Neural progenitor cell (in vitro differentiated cells): ENCODE measurements at regions not wholly inside any gene's neighbourhood (a gene's known extent, or its start where the extent isn't known, plus 50 kb on each side); places are given as distances from the start of the nearest gene placed in this dataset.

ENCODE experiments used
- DNase-seq: peaks from one replicate; pipeline ENCODE4 v3.0.0-alpha.2; 2016; ENCODE audit warnings: low spot score
- H2AFZ ChIP-seq: fragments of 200-600 bp; sonication (generic); replicated peaks from 2 replicates; pipeline ENCODE4 v1.6.1; 2016; ENCODE audit warnings: antibody characterized with exemption
- H3F3A ChIP-seq: fragments of 200-600 bp; sonication (generic); 2 replicates; pipeline ENCODE4 v1.6.1; 2016; ENCODE audit warnings: antibody characterized with exemption, low read depth
- H3K27ac ChIP-seq: fragments of 200-600 bp; sonication (generic); 2 replicates; pipeline ENCODE4 v1.5.1; 2016; ENCODE audit warnings: mild to moderate bottlenecking
- H3K27me3 ChIP-seq: fragments of 200-600 bp; sonication (generic); 2 replicates; pipeline ENCODE4 v1.6.1; 2016; ENCODE audit warnings: mild to moderate bottlenecking, moderate library complexity
- H3K36me3 ChIP-seq: fragments of 200-600 bp; sonication (generic); 2 replicates; pipeline ENCODE4 v1.5.1; 2016
- H3K4me1 ChIP-seq: fragments of 200-600 bp; sonication (generic); 2 replicates; pipeline ENCODE4 v1.6.1; 2016; ENCODE audit warnings: mixed run types
- H3K4me2 ChIP-seq: fragments of 200-600 bp; sonication (generic); 2 replicates; pipeline ENCODE4 v1.6.1; 2016
- H3K4me3 ChIP-seq: fragments of 200-600 bp; sonication (generic); 2 replicates; pipeline ENCODE4 v1.5.1; 2016
- H3K79me2 ChIP-seq: fragments of 200-600 bp; sonication (generic); 2 replicates; pipeline ENCODE4 v1.6.1; 2016; ENCODE audit warnings: low read depth
- H3K9ac ChIP-seq: fragments of 200-600 bp; sonication (generic); 2 replicates; pipeline ENCODE4 v1.6.1; 2016
- H3K9me3 ChIP-seq: fragments of 200-600 bp; sonication (generic); 2 replicates; pipeline ENCODE4 v1.5.1; 2016; ENCODE audit warnings: low read depth
- H4K20me1 ChIP-seq: fragments of 200-600 bp; sonication (generic); 2 replicates; pipeline ENCODE4 v1.6.1; 2016; ENCODE audit warnings: low read depth
- H3K27ac Mint-ChIP-seq: 3 replicates; pipeline ENCODE4 v1.8.0; 2021; ENCODE audit warnings: mixed read lengths
- H3K27me3 Mint-ChIP-seq: 2 replicates; pipeline ENCODE4 v1.8.0; 2022; ENCODE audit warnings: low read depth, mild to moderate bottlenecking, inconsistent platforms, moderate library complexity, mixed read lengths; ENCODE audit not compliant: insufficient read depth
- H3K36me3 Mint-ChIP-seq: 3 replicates; pipeline ENCODE4 v1.8.0; 2021; ENCODE audit warnings: mixed read lengths
- H3K4me1 Mint-ChIP-seq: 3 replicates; pipeline ENCODE4 v1.8.0; 2021; ENCODE audit warnings: mixed read lengths
- H3K4me3 Mint-ChIP-seq: 3 replicates; pipeline ENCODE4 v1.8.0; 2021; ENCODE audit warnings: mild to moderate bottlenecking, moderate library complexity, mixed read lengths
- H3K9me3 Mint-ChIP-seq: 3 replicates; pipeline ENCODE4 v1.8.0; 2020; ENCODE audit warnings: mixed read lengths
- CTCF ChIP-seq: fragments of 200-600 bp; sonication (generic); IDR thresholded peaks from 2 replicates; pipeline ENCODE4 v1.5.1; 2017; ENCODE audit warnings: antibody characterized with exemption, mild to moderate bottlenecking
- EZH2 ChIP-seq: fragments of 200-600 bp; sonication (generic); IDR thresholded peaks from 2 replicates; pipeline ENCODE4 v1.6.1; 2017; ENCODE audit warnings: antibody characterized with exemption, mild to moderate bottlenecking, moderate library complexity
- EZH2phosphoT487 ChIP-seq: fragments of 200-600 bp; sonication (generic); IDR thresholded peaks from 2 replicates; pipeline ENCODE4 v1.6.1; 2017; ENCODE audit warnings: antibody characterized with exemption

DNA sequence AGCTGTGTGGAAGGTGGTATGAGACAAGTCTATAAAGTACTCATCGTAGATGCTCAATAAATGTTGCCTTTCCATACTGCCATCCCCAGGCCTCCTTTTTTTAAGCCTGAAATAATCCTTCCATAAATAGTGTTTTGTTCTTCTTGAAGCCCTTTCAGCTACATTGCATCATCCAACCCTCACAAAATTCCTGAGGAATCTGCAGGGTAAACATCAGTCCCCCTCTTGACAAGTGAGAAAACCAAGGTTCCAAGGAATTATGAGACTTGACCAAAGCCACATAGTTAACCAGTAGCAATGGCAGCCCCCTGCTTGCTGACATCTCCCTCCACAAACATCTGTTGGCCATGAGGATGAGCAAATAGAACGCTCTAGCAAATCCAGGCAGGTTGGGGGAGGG lies 89.7 kb upstream of the CCL1 start:
- no peaks in the 10 kb centered on the region for H3K79me2 ChIP-seq
- Mint-ChIP-seq H3K9me3 (no peaks in the 10 kb centered on the region), H3K27ac (no peak overlapping the region), H3K4me3 (no peak overlapping the region), H3K27me3 (peaks cover 11% of the 10 kb centered on the region), H3K4me1 (no peaks in the 10 kb centered on the region), H3K36me3 (no peaks in the 10 kb centered on the region)
- no peak for DNase-seq
- H4K20me1 ChIP-seq = peaks cover 3% of the 10 kb centered on the region
- no peak overlapping the region for H2AFZ ChIP-seq
- H3K4me2 ChIP-seq = no peak overlapping the region
- H3K36me3 ChIP-seq = no peaks in the 10 kb centered on the region
- H3K9ac ChIP-seq = no peak overlapping the region
- H3K27ac ChIP-seq = no peak overlapping the region
- H3F3A ChIP-seq = no peaks in the 10 kb centered on the region
- no peak overlapping the region for H3K4me3 ChIP-seq
- H3K9me3 ChIP-seq = no peaks in the 10 kb centered on the region
- H3K4me1 ChIP-seq = no peaks in the 10 kb centered on the region
- peaks cover 16% of the 10 kb centered on the region for H3K27me3 ChIP-seq
- TF ChIP-seq CTCF (no peak), EZH2phosphoT487 (no peak), EZH2 (no peak)

- no peak for DNase-seq
- H3K9me3 ChIP-seq = no peaks in the 10 kb centered on the region
- H3K9me3 Mint-ChIP-seq = no peaks in the 10 kb centered on the region
- H3K4me3 Mint-ChIP-seq = no peak overlapping the region
- H3K27ac Mint-ChIP-seq = no peak overlapping the region
- no peaks in the 10 kb centered on the region for H3K4me1 ChIP-seq
- H3K4me3 ChIP-seq = no peak overlapping the region
- peaks cover 16% of the 10 kb centered on the region for H3K27me3 ChIP-seq
- no peaks in the 10 kb centered on the region for H3K36me3 ChIP-seq
- H3K27me3 Mint-ChIP-seq = peaks cover 13% of the 10 kb centered on the region
- H3F3A ChIP-seq = no peaks in the 10 kb centered on the region
- no peak overlapping the region for H2AFZ ChIP-seq
- no peaks in the 10 kb centered on the region for H3K4me1 Mint-ChIP-seq
- no peak overlapping the region for H3K9ac ChIP-seq
- peaks cover 3% of the 10 kb centered on the region for H4K20me1 ChIP-seq
- no peaks in the 10 kb centered on the region for H3K36me3 Mint-ChIP-seq
- no peak overlapping the region for H3K4me2 ChIP-seq
- no peak overlapping the region for H3K27ac ChIP-seq
- no peak for TF ChIP-seq EZH2
- no peak for TF ChIP-seq CTCF
- no peak for TF ChIP-seq EZH2phosphoT487
- no peaks in the 10 kb centered on the region for H3K79me2 ChIP-seq
Measured at GRCh38 chr17:34451313-34451712, 88.3 kb upstream of the CCL1 start.

GRCh38 chr17:34447406-34447805 lies 84.4 kb upstream of the CCL1 start:
- H3F3A ChIP-seq = no peaks in the 10 kb centered on the region
- no peaks in the 10 kb centered on the region for H3K79me2 ChIP-seq
- DNase-seq = no peak
- H3K27me3 Mint-ChIP-seq = peaks cover 10% of the 10 kb centered on the region
- H3K4me2 ChIP-seq = no peak overlapping the region
- H2AFZ ChIP-seq = no peak overlapping the region
- peaks cover 4% of the 10 kb centered on the region for H3K4me1 Mint-ChIP-seq
- H3K27me3 ChIP-seq = peaks cover 16% of the 10 kb centered on the region
- H3K4me3 ChIP-seq = no peak overlapping the region
- no peaks in the 10 kb centered on the region for H3K4me1 ChIP-seq
- no peak overlapping the region for H3K9ac ChIP-seq
- H3K9me3 Mint-ChIP-seq = no peaks in the 10 kb centered on the region
- no peak overlapping the region for H3K4me3 Mint-ChIP-seq
- H3K36me3 ChIP-seq = no peaks in the 10 kb centered on the region
- no peaks in the 10 kb centered on the region for H3K9me3 ChIP-seq
- TF ChIP-seq EZH2phosphoT487 = no peak
- TF ChIP-seq CTCF = no peak
- no peak for TF ChIP-seq EZH2
- H3K27ac ChIP-seq = no peak overlapping the region
- no peaks in the 10 kb centered on the region for H4K20me1 ChIP-seq
- H3K36me3 Mint-ChIP-seq = no peaks in the 10 kb centered on the region
- no peak overlapping the region for H3K27ac Mint-ChIP-seq

- no peaks in the 10 kb centered on the region for H3K4me1 ChIP-seq
- Mint-ChIP-seq H3K4me1 (peaks cover 9% of the 10 kb centered on the region), H3K9me3 (no peaks in the 10 kb centered on the region), H3K27ac (no peak overlapping the region), H3K27me3 (peaks cover 8% of the 10 kb centered on the region), H3K4me3 (no peak overlapping the region), H3K36me3 (no peaks in the 10 kb centered on the region)
- no peaks in the 10 kb centered on the region for H3K36me3 ChIP-seq
- no peaks in the 10 kb centered on the region for H3F3A ChIP-seq
- H3K27ac ChIP-seq = no peak overlapping the region
- H3K4me2 ChIP-seq = no peak overlapping the region
- no peaks in the 10 kb centered on the region for H3K79me2 ChIP-seq
- DNase-seq = no peak
- no peak overlapping the region for H2AFZ ChIP-seq
- no peaks in the 10 kb centered on the region for H4K20me1 ChIP-seq
- peaks cover 14% of the 10 kb centered on the region for H3K27me3 ChIP-seq
- TF ChIP-seq CTCF (no peak), EZH2 (no peak), EZH2phosphoT487 (no peak)
- no peak overlapping the region for H3K4me3 ChIP-seq
- H3K9ac ChIP-seq = no peak overlapping the region
- H3K9me3 ChIP-seq = no peaks in the 10 kb centered on the region
Measured at GRCh38 chr17:34445101-34445500, 82.1 kb upstream of the CCL1 start.
